ENCODE measurements at regions not wholly inside any gene's neighbourhood (a gene's known extent, or its start where the extent isn't known, plus 50 kb on each side); places are given as distances from the start of the nearest gene placed in this dataset.

- TF ChIP-seq CTCF (conservative IDR thresholded peaks at IDR 0.05 in 1 of 2, IDR thresholded peaks at IDR 0.05 in 1 of 2; ENCODE audit: extremely low read depth in 1 of 2, insufficient read depth in 1 of 2, low read depth in 1 of 2, low read length in 2 of 2) (no peak), EZH2 (IDR thresholded peaks at IDR 0.05; ENCODE audit: borderline replicate concordance, low read length) (no peak)
Observed at GRCh38 chr2:16038621-16039020, 98.3 kb downstream of the MYCN start.
